PC-3 (cell line): ENCODE measurements at regions not wholly inside any gene's neighbourhood (a gene's known extent, or its start where the extent isn't known, plus 50 kb on each side); places are given as distances from the start of the nearest gene placed in this dataset.

Experiments
- ATAC-seq: fragments of 200-7000 bp; cut with Tn5 transposase; 2 replicates; pipeline ENCODE4 v1.9.1; 2020; ENCODE audit warnings: mild to moderate bottlenecking, moderate library complexity
- BruUV-seq: library from RNA; stranded (reverse); fragments of 400-500 nt; replicated peaks from 2 replicates; lab custom pipeline; 2021; lab: Mats Ljungman, UMichigan
- CTCF ChIA-PET: fragments of 300-600 bp; sonication (Branson Sonifier 250); formaldehyde crosslinking; loops from one replicate; lab custom pipeline; 2022; ENCODE audit warnings: antibody characterized with exemption; lab: Charles Lee
- POLR2A ChIA-PET: fragments of 300-600 bp; sonication (Branson Sonifier 250); formaldehyde crosslinking; loops from one replicate; lab custom pipeline; 2022; ENCODE audit warnings: antibody characterized with exemption; ENCODE audit not compliant: unreplicated experiment; lab: Charles Lee
- DNase-seq: peaks from one replicate; pipeline ENCODE4 v3.0.0-alpha.2; 2015
- H2AFZ ChIP-seq: fragments of 300-600 bp; sonication (generic); 2 replicates; pipeline ENCODE4 v1.6.0; 2016; ENCODE audit warnings: antibody characterized with exemption, low read length
- H3F3A ChIP-seq: fragments of 300-600 bp; sonication (generic); one replicate; pipeline ENCODE4 v1.6.0; 2017; ENCODE audit warnings: antibody characterized with exemption, low read length, control low read depth, mild to moderate bottlenecking; ENCODE audit not compliant: unreplicated experiment
- H3K27ac ChIP-seq: fragments of 300-600 bp; sonication (generic); 2 replicates; pipeline ENCODE4 v1.5.1; 2016; ENCODE audit warnings: mild to moderate bottlenecking, low read length
- H3K27me3 ChIP-seq: fragments of 300-600 bp; sonication (generic); 2 replicates; pipeline ENCODE4 v1.6.1; 2016; ENCODE audit warnings: low read length, mixed read lengths
- H3K36me3 ChIP-seq: fragments of 300-600 bp; sonication (generic); 2 replicates; pipeline ENCODE4 v1.6.1; 2016; ENCODE audit warnings: low read depth, mixed run types, low read length, mixed read lengths
- H3K4me1 ChIP-seq: fragments of 300-600 bp; sonication (generic); 2 replicates; pipeline ENCODE4 v1.5.1; 2016; ENCODE audit warnings: low read length; ENCODE audit not compliant: insufficient read depth
- H3K4me2 ChIP-seq: fragments of 300-600 bp; sonication (generic); 2 replicates; pipeline ENCODE4 v1.6.0; 2016; ENCODE audit warnings: low read length
- H3K4me3 ChIP-seq: fragments of 300-600 bp; sonication (generic); 2 replicates; pipeline ENCODE4 v1.5.1; 2016; ENCODE audit warnings: mild to moderate bottlenecking, low read length, mixed read lengths
- H3K79me2 ChIP-seq: fragments of 300-600 bp; sonication (generic); 2 replicates; pipeline ENCODE4 v1.6.1; 2017; ENCODE audit warnings: low read length, mixed read lengths
- H3K9ac ChIP-seq: fragments of 300-600 bp; sonication (generic); 2 replicates; pipeline ENCODE4 v1.6.0; 2016; ENCODE audit warnings: mild to moderate bottlenecking, low read length
- H3K9me2 ChIP-seq: fragments of 300-600 bp; sonication (generic); replicated peaks from 2 replicates; pipeline ENCODE4 v1.6.1; 2016; ENCODE audit warnings: mixed run types, low read length, mixed read lengths
- H3K9me3 ChIP-seq: fragments of 300-600 bp; sonication (generic); 2 replicates; pipeline ENCODE4 v1.6.1; 2016; ENCODE audit warnings: low read length, mixed read lengths
- H4K20me1 ChIP-seq: fragments of 300-600 bp; sonication (generic); 2 replicates; pipeline ENCODE4 v1.6.1; 2016; ENCODE audit warnings: low read length, mixed read lengths
- CTCF ChIP-seq: fragments of 300-600 bp; sonication (generic); conservative IDR thresholded peaks from 2 replicates; pipeline ENCODE4 v1.5.1; 2017; ENCODE audit warnings: antibody characterized with exemption, low read depth, mild to moderate bottlenecking, low read length
- EZH2 ChIP-seq: fragments of 300-600 bp; sonication (generic); IDR thresholded peaks from one replicate; pipeline ENCODE4 v1.6.1; 2017; ENCODE audit warnings: antibody characterized with exemption, mild to moderate bottlenecking, low read length; ENCODE audit not compliant: unreplicated experiment
- EZH2phosphoT487 ChIP-seq: fragments of 300-600 bp; sonication (generic); IDR thresholded peaks from 2 replicates; pipeline ENCODE4 v1.6.1; 2018; ENCODE audit warnings: mild to moderate bottlenecking, antibody characterized with exemption, low read length, borderline replicate concordance
- intact Hi-C: fragments of 100-400 bp; cut with micrococcal nuclease; formaldehyde crosslinking; loops from 2 replicates; pipeline ENCODE4 v1.9.0; 2023

- Histone ChIP-seq H3K27ac (no peak overlapping the region), H3K4me1 (no peaks in the 10 kb centered on the region), H3K79me2 (no peaks in the 10 kb centered on the region), H2AFZ (no peak overlapping the region), H3K36me3 (no peaks in the 10 kb centered on the region), H3K4me3 (no peak overlapping the region), H3F3A (no peaks in the 10 kb centered on the region), H4K20me1 (no peaks in the 10 kb centered on the region), H3K9ac (no peak overlapping the region), H3K9me3 (no peaks in the 10 kb centered on the region), H3K9me2 (no peaks in the 10 kb centered on the region), H3K4me2 (no peak overlapping the region), H3K27me3 (peaks cover 68% of the 10 kb centered on the region)
- intact Hi-C loops: no loop called here
- BruUV-seq: no TSS peak
- POLR2A ChIA-PET: no interaction called here
- DNase-seq: no peak
- no peak for ATAC-seq
- no peak for TF ChIP-seq EZH2
- TF ChIP-seq CTCF: no peak
- TF ChIP-seq EZH2phosphoT487: no peak
- CTCF ChIA-PET: no interaction called here
These were observed 81.2 kb downstream of the TSN start for GRCh38 chr2:121836611-121837010.

GRCh38 chr2:121837591-121837990 is 82.1 kb downstream of the TSN start:
- Histone ChIP-seq H3K27ac (no peak overlapping the region), H3K27me3 (peaks cover 70% of the 10 kb centered on the region), H3K9ac (no peak overlapping the region), H3K79me2 (no peaks in the 10 kb centered on the region), H3K4me2 (no peak overlapping the region), H3K9me2 (no peaks in the 10 kb centered on the region), H3K4me1 (no peaks in the 10 kb centered on the region), H3F3A (no peaks in the 10 kb centered on the region), H2AFZ (no peak overlapping the region), H4K20me1 (no peaks in the 10 kb centered on the region), H3K4me3 (no peak overlapping the region), H3K36me3 (no peaks in the 10 kb centered on the region), H3K9me3 (no peaks in the 10 kb centered on the region)
- DNase-seq: no peak
- intact Hi-C loops: no loop called here
- no peak for TF ChIP-seq CTCF
- TF ChIP-seq EZH2phosphoT487: no peak
- no peak for TF ChIP-seq EZH2
- ChIA-PET POLR2A (no interaction called here), CTCF (no interaction called here)
- ATAC-seq: no peak
- BruUV-seq: no TSS peak

DNA sequence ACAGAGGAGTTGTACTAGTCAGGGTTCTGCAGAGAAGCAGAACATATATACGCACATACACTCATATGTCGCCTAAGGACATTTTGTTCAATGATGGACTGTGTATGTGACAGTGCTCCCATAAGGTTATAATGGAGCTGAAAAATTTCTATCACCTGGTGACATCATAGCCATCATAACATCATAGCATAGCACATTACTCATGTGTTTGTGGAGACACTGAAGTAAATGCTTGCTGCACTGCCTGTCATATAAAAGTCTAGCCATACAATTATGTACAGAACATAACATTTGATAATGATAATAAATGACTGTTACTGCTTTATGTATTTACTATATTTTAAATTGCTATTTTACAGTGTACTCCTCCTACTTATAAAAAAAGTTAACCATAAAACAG is 83.1 kb downstream of the TSN start:
- Histone ChIP-seq H3K9me3 (no peaks in the 10 kb centered on the region), H4K20me1 (no peaks in the 10 kb centered on the region), H3K79me2 (no peaks in the 10 kb centered on the region), H3K4me2 (no peak overlapping the region), H3K9me2 (no peaks in the 10 kb centered on the region), H3F3A (no peaks in the 10 kb centered on the region), H3K4me1 (no peaks in the 10 kb centered on the region), H3K27me3 (peaks cover 70% of the 10 kb centered on the region), H3K27ac (no peak overlapping the region), H3K4me3 (no peak overlapping the region), H3K9ac (no peak overlapping the region), H3K36me3 (no peaks in the 10 kb centered on the region), H2AFZ (no peak overlapping the region)
- ChIA-PET POLR2A (no interaction called here), CTCF (no interaction called here)
- ATAC-seq (no peak), DNase-seq (no peak)
- intact Hi-C loops: no loop called here
- no peak for TF ChIP-seq CTCF
- TF ChIP-seq EZH2phosphoT487: no peak
- TF ChIP-seq EZH2: no peak
- no TSS peak for BruUV-seq
